ENCODE measurements at regions not wholly inside any gene's neighbourhood (a gene's known extent, or its start where the extent isn't known, plus 50 kb on each side); places are given as distances from the start of the nearest gene placed in this dataset.

- Histone ChIP-seq H3K27ac (ENCODE audit: low read length) (no peak overlapping the region), H3K9me3 (ENCODE audit: control insufficient read depth, low read length) (no peaks in the 10 kb centered on the region), H3K27me3 (ENCODE audit: control insufficient read depth, insufficient read depth) (no peaks in the 10 kb centered on the region), H3K4me3 (ENCODE audit: low read length) (no peak overlapping the region), H3K4me1 (ENCODE audit: control insufficient read depth, insufficient read depth, low read length) (no peaks in the 10 kb centered on the region)
- WGBS: 40% methylated on average over 3 of the region's 3 CpGs
- no peak for ATAC-seq
- no peak for DNase-seq
- intact Hi-C loops (cut with DNase I): no loop called here
Observed at GRCh38 chr2:59295524-59296162, 1054.5 kb upstream of the FANCL start.

GRCh38 chr2:59288771-59289170 lies 1047.6 kb upstream of the FANCL start:
- intact Hi-C loops (cut with DNase I): no loop called here
- H3K4me3 ChIP-seq (ENCODE audit: low read length): no peak overlapping the region
- no peak overlapping the region for H3K27ac ChIP-seq (ENCODE audit: low read length)
- ATAC-seq (no peak), DNase-seq (no peak)
- WGBS: 66% methylated on average over 2 of the region's 2 CpGs
- no peaks in the 10 kb centered on the region for H3K4me1 ChIP-seq (ENCODE audit: control insufficient read depth, insufficient read depth, low read length)
- H3K27me3 ChIP-seq (ENCODE audit: control insufficient read depth, insufficient read depth): no peaks in the 10 kb centered on the region
- no peaks in the 10 kb centered on the region for H3K9me3 ChIP-seq (ENCODE audit: control insufficient read depth, low read length)

- H3K27ac ChIP-seq (ENCODE audit: low read length): no peak overlapping the region
- no peak overlapping the region for H3K4me3 ChIP-seq (ENCODE audit: low read length)
- H3K27me3 ChIP-seq (ENCODE audit: control insufficient read depth, insufficient read depth): no peaks in the 10 kb centered on the region
- ATAC-seq (no peak), DNase-seq (no peak)
- no peaks in the 10 kb centered on the region for H3K9me3 ChIP-seq (ENCODE audit: control insufficient read depth, low read length)
- intact Hi-C loops (cut with DNase I): no loop called here
- H3K4me1 ChIP-seq (ENCODE audit: control insufficient read depth, insufficient read depth, low read length): no peaks in the 10 kb centered on the region
- 63% methylated on average over 6 of the region's 6 CpGs for WGBS
Observed at GRCh38 chr2:59282374-59283057, 1041.4 kb upstream of the FANCL start.

- ATAC-seq: no peak
- WGBS: 67% methylated on average over 5 of the region's 5 CpGs
- intact Hi-C loops (cut with DNase I): no loop called here
Observed at GRCh38 chr2:59277671-59278070, 1036.5 kb upstream of the FANCL start.

GRCh38 chr2:59276917-59277316 lies 1035.8 kb upstream of the FANCL start:
- no peak overlapping the region for H3K4me3 ChIP-seq (ENCODE audit: low read length)
- no peak overlapping the region for H3K27ac ChIP-seq (ENCODE audit: low read length)
- 78% methylated on average over 3 of the region's 3 CpGs for WGBS
- ATAC-seq: no peak
- no peaks in the 10 kb centered on the region for H3K4me1 ChIP-seq (ENCODE audit: control insufficient read depth, insufficient read depth, low read length)
- no peak for DNase-seq
- H3K9me3 ChIP-seq (ENCODE audit: control insufficient read depth, low read length): no peaks in the 10 kb centered on the region
- intact Hi-C loops (cut with DNase I): no loop called here
- H3K27me3 ChIP-seq (ENCODE audit: control insufficient read depth, insufficient read depth): no peaks in the 10 kb centered on the region

More at GRCh38 chr2:59277671-59278070, 1036.5 kb upstream of the FANCL start:
- H3K27me3 ChIP-seq (ENCODE audit: control insufficient read depth, insufficient read depth): no peaks in the 10 kb centered on the region
- no peaks in the 10 kb centered on the region for H3K4me1 ChIP-seq (ENCODE audit: control insufficient read depth, insufficient read depth, low read length)
- no peak overlapping the region for H3K4me3 ChIP-seq (ENCODE audit: low read length)
- DNase-seq: no peak
- H3K27ac ChIP-seq (ENCODE audit: low read length): no peak overlapping the region
- H3K9me3 ChIP-seq (ENCODE audit: control insufficient read depth, low read length): no peaks in the 10 kb centered on the region

GRCh38 chr2:59276033-59276432 lies 1034.9 kb upstream of the FANCL start:
- ATAC-seq: no peak
- intact Hi-C loops (cut with DNase I): no loop called here
- WGBS: 42% methylated on average over 2 of the region's 2 CpGs
- no peak overlapping the region for H3K27ac ChIP-seq (ENCODE audit: low read length)
- no peaks in the 10 kb centered on the region for H3K4me1 ChIP-seq (ENCODE audit: control insufficient read depth, insufficient read depth, low read length)
- DNase-seq: no peak
- no peak overlapping the region for H3K4me3 ChIP-seq (ENCODE audit: low read length)
- H3K27me3 ChIP-seq (ENCODE audit: control insufficient read depth, insufficient read depth): no peaks in the 10 kb centered on the region
- H3K9me3 ChIP-seq (ENCODE audit: control insufficient read depth, low read length): no peaks in the 10 kb centered on the region

- 53% methylated on average over 2 of the region's 2 CpGs for WGBS
- intact Hi-C loops (cut with DNase I): no loop called here
- Histone ChIP-seq H3K27ac (ENCODE audit: low read length) (no peak overlapping the region), H3K4me3 (ENCODE audit: low read length) (no peak overlapping the region), H3K4me1 (ENCODE audit: control insufficient read depth, insufficient read depth, low read length) (no peaks in the 10 kb centered on the region), H3K27me3 (ENCODE audit: control insufficient read depth, insufficient read depth) (no peaks in the 10 kb centered on the region), H3K9me3 (ENCODE audit: control insufficient read depth, low read length) (no peaks in the 10 kb centered on the region)
- DNase-seq: no peak
- no peak for ATAC-seq
Observed at GRCh38 chr2:59266453-59266852, 1025.3 kb upstream of the FANCL start.

- H3K4me3 ChIP-seq (ENCODE audit: low read length): no peak overlapping the region
- DNase-seq (no peak), ATAC-seq (no peak)
- WGBS: 66% methylated on average over 3 of the region's 3 CpGs
- intact Hi-C loops (cut with DNase I): no loop called here
- no peaks in the 10 kb centered on the region for H3K9me3 ChIP-seq (ENCODE audit: control insufficient read depth, low read length)
- no peak overlapping the region for H3K27ac ChIP-seq (ENCODE audit: low read length)
- H3K4me1 ChIP-seq (ENCODE audit: control insufficient read depth, insufficient read depth, low read length): no peaks in the 10 kb centered on the region
- H3K27me3 ChIP-seq (ENCODE audit: control insufficient read depth, insufficient read depth): no peaks in the 10 kb centered on the region
Observed at GRCh38 chr2:59259913-59260312, 1018.8 kb upstream of the FANCL start.

- DNase-seq: no peak
- no peak overlapping the region for H3K27ac ChIP-seq (ENCODE audit: low read length)
- no peak overlapping the region for H3K4me3 ChIP-seq (ENCODE audit: low read length)
- no peaks in the 10 kb centered on the region for H3K4me1 ChIP-seq (ENCODE audit: control insufficient read depth, insufficient read depth, low read length)
- intact Hi-C loops (cut with DNase I): no loop called here
- ATAC-seq: no peak
- H3K27me3 ChIP-seq (ENCODE audit: control insufficient read depth, insufficient read depth): no peaks in the 10 kb centered on the region
- 70% methylated on average over 4 of the region's 4 CpGs for WGBS
- no peaks in the 10 kb centered on the region for H3K9me3 ChIP-seq (ENCODE audit: control insufficient read depth, low read length)
Observed at GRCh38 chr2:59256290-59256689, 1015.2 kb upstream of the FANCL start.

- Histone ChIP-seq H3K4me1 (ENCODE audit: control insufficient read depth, insufficient read depth, low read length) (peaks cover 1% of the 10 kb centered on the region), H3K9me3 (ENCODE audit: control insufficient read depth, low read length) (no peaks in the 10 kb centered on the region), H3K27me3 (ENCODE audit: control insufficient read depth, insufficient read depth) (no peaks in the 10 kb centered on the region), H3K27ac (ENCODE audit: low read length) (no peak overlapping the region), H3K4me3 (ENCODE audit: low read length) (no peak overlapping the region)
- intact Hi-C loops (cut with DNase I): no loop called here
- DNase-seq (no peak), ATAC-seq (no peak)
- WGBS: 83% methylated on average over 1 of the region's 1 CpG
Observed at GRCh38 chr2:59254279-59254678, 1013.2 kb upstream of the FANCL start.

- DNase-seq (no peak), ATAC-seq (no peak)
- H3K9me3 ChIP-seq (ENCODE audit: control insufficient read depth, low read length): no peaks in the 10 kb centered on the region
- H3K27me3 ChIP-seq (ENCODE audit: control insufficient read depth, insufficient read depth): no peaks in the 10 kb centered on the region
- H3K27ac ChIP-seq (ENCODE audit: low read length): no peak overlapping the region
- intact Hi-C loops (cut with DNase I): no loop called here
- WGBS: 39% methylated on average over 1 of the region's 1 CpG
- H3K4me1 ChIP-seq (ENCODE audit: control insufficient read depth, insufficient read depth, low read length): peaks cover 1% of the 10 kb centered on the region
- no peak overlapping the region for H3K4me3 ChIP-seq (ENCODE audit: low read length)
Observed at GRCh38 chr2:59250307-59250677, 1009.2 kb upstream of the FANCL start.
